GM23338 (cell line): ENCODE measurements at regions not wholly inside any gene's neighbourhood (a gene's known extent, or its start where the extent isn't known, plus 50 kb on each side); places are given as distances from the start of the nearest gene placed in this dataset.

Source experiments
- CREB1 ChIP-seq: fragments of 250-450 bp; sonication (Bioruptor Pico); IDR thresholded peaks from 2 replicates; pipeline ENCODE4 v1.5.0; 2020; ENCODE audit warnings: low read depth, mild to moderate bottlenecking, moderate library complexity
- EZH2 ChIP-seq: fragments of 200-600 bp; sonication (generic); IDR thresholded peaks from one replicate; pipeline ENCODE4 v1.8.0; 2017; ENCODE audit warnings: antibody characterized with exemption, mild to moderate bottlenecking, low read depth; ENCODE audit not compliant: unreplicated experiment
- EZH2phosphoT487 ChIP-seq: fragments of 200-600 bp; sonication (generic); IDR thresholded peaks from one replicate; pipeline ENCODE4 v1.8.1; 2018; ENCODE audit warnings: antibody characterized with exemption; ENCODE audit not compliant: unreplicated experiment
- JUNB ChIP-seq: IDR thresholded peaks from one replicate; pipeline ENCODE4 v1.6.1; 2016; ENCODE audit warnings: antibody characterized with exemption; ENCODE audit not compliant: unreplicated experiment
- NANOG ChIP-seq: IDR thresholded peaks from 2 replicates; pipeline ENCODE4 v1.6.1; 2016; ENCODE audit warnings: antibody characterized with exemption, borderline replicate concordance
- ZNF114 ChIP-seq: fragments of 250-450 bp; sonication (Bioruptor Pico); IDR thresholded peaks from 2 replicates; pipeline ENCODE4 v1.5.0; 2020; ENCODE audit warnings: mild to moderate bottlenecking, moderate library complexity
- ZNF331 ChIP-seq: fragments of 250-450 bp; sonication (Bioruptor Pico); IDR thresholded peaks from 2 replicates; pipeline ENCODE4 v1.5.0; 2020; ENCODE audit warnings: low read depth, mild to moderate bottlenecking, moderate library complexity
- TF ChIP-seq, protein P1 (sequence below), 2 experiments: fragments of 200-600 bp in 1 of 2; sonication (generic) in 1 of 2; conservative IDR thresholded peaks; 2 replicates each; pipeline versions ENCODE4 v1.5.1 to v1.6.1; 2016 to 2017; ENCODE audit warnings: antibody characterized with exemption in 2 of 2, low read depth in 2 of 2, mild to moderate bottlenecking in 2 of 2, moderate library complexity in 1 of 2
- TF ChIP-seq, protein P2 (sequence below): IDR thresholded peaks from 2 replicates; pipeline ENCODE4 v1.6.1; 2016; ENCODE audit warnings: antibody characterized with exemption
- TF ChIP-seq, protein P3 (sequence below): IDR thresholded peaks from one replicate; pipeline ENCODE4 v1.6.1; 2018; ENCODE audit warnings: antibody characterized with exemption; ENCODE audit not compliant: unreplicated experiment

DNA sequence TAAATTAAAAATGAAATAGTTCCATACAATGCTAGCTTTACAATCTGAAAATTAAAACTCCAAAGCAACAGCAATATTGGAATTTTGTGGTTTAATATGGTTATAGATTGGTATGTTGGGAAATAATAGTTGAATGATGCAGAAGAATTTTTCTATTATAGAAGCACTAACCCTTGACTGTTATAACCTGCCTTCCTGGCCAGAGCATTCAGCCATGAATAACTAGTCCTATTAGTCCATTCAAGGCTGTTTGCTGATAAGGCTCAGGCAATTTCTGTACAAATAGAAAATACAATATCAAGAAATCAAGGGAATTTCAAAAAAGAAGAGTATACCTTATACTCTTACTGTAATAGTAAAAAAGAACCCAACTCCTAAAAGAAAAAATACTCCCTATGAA, 101.6 kb upstream of the SP4 start:
- TF ChIP-seq CREB1 (CRISPR knock-in tag) (no peak), NANOG (no peak), EZH2 (no peak), EZH2phosphoT487 (no peak), ZNF114 (CRISPR knock-in tag) (no peak), JUNB (no peak), ZNF331 (no peak)
- TF ChIP-seq, protein P1, sequence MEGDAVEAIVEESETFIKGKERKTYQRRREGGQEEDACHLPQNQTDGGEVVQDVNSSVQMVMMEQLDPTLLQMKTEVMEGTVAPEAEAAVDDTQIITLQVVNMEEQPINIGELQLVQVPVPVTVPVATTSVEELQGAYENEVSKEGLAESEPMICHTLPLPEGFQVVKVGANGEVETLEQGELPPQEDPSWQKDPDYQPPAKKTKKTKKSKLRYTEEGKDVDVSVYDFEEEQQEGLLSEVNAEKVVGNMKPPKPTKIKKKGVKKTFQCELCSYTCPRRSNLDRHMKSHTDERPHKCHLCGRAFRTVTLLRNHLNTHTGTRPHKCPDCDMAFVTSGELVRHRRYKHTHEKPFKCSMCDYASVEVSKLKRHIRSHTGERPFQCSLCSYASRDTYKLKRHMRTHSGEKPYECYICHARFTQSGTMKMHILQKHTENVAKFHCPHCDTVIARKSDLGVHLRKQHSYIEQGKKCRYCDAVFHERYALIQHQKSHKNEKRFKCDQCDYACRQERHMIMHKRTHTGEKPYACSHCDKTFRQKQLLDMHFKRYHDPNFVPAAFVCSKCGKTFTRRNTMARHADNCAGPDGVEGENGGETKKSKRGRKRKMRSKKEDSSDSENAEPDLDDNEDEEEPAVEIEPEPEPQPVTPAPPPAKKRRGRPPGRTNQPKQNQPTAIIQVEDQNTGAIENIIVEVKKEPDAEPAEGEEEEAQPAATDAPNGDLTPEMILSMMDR (conservative IDR thresholded peaks at IDR 0.05; ENCODE audit: low read depth in 2 of 2), result no peak
- TF ChIP-seq, protein P2, sequence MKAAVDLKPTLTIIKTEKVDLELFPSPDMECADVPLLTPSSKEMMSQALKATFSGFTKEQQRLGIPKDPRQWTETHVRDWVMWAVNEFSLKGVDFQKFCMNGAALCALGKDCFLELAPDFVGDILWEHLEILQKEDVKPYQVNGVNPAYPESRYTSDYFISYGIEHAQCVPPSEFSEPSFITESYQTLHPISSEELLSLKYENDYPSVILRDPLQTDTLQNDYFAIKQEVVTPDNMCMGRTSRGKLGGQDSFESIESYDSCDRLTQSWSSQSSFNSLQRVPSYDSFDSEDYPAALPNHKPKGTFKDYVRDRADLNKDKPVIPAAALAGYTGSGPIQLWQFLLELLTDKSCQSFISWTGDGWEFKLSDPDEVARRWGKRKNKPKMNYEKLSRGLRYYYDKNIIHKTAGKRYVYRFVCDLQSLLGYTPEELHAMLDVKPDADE, result no peak
- TF ChIP-seq, protein P3, sequence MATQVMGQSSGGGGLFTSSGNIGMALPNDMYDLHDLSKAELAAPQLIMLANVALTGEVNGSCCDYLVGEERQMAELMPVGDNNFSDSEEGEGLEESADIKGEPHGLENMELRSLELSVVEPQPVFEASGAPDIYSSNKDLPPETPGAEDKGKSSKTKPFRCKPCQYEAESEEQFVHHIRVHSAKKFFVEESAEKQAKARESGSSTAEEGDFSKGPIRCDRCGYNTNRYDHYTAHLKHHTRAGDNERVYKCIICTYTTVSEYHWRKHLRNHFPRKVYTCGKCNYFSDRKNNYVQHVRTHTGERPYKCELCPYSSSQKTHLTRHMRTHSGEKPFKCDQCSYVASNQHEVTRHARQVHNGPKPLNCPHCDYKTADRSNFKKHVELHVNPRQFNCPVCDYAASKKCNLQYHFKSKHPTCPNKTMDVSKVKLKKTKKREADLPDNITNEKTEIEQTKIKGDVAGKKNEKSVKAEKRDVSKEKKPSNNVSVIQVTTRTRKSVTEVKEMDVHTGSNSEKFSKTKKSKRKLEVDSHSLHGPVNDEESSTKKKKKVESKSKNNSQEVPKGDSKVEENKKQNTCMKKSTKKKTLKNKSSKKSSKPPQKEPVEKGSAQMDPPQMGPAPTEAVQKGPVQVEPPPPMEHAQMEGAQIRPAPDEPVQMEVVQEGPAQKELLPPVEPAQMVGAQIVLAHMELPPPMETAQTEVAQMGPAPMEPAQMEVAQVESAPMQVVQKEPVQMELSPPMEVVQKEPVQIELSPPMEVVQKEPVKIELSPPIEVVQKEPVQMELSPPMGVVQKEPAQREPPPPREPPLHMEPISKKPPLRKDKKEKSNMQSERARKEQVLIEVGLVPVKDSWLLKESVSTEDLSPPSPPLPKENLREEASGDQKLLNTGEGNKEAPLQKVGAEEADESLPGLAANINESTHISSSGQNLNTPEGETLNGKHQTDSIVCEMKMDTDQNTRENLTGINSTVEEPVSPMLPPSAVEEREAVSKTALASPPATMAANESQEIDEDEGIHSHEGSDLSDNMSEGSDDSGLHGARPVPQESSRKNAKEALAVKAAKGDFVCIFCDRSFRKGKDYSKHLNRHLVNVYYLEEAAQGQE, result no peak
